ENCODE measurements at regions not wholly inside any gene's neighbourhood (a gene's known extent, or its start where the extent isn't known, plus 50 kb on each side); places are given as distances from the start of the nearest gene placed in this dataset.
"Not testable (repeated sequence)": the region's sequence is repeated elsewhere in the genome, so short reads cannot be mapped to it uniquely, and the experiment has no call there.

DNA sequence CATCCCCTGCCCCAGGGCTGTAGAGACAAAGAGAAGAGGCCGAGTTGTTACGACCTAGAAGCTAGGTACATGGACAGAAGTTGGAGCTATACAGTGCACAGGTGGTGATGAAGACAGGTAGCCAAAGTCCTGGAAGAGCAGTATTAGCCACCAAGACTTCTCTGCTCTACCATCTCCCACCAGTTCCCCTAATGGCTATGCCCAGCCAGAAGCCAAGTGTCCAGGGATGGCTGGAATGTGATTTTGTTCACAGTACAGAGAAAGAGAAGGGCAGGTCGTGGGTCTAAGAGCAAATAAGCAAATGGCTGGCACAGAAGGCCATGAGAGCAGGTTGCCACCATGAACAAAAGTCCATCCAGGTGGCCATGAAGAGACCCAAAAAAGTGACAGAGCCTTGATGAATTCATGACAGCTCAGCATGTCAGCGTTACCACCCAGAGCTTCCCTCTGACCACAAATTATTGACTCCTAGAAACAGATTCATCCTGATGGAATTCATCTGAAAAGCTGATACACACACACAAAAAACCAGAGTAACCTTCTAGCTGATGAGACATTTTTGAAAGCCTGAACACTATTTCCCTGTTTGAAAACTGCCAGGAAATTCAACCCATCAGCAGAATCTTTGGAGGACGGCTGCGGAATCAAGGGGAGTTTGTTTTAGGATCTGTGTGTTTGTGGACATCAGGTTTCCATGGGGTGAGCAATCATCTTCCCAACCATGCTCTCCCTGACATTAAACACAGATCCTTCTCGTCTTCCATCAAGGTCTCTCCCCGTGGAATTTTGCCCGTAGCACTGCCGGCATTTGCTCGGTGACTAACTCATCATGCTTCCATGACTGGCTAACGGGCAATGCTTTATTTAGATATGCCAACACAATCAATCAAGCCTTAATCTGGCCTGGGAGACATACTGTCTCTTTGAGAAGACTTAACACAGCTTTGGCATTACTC is 906.7 kb upstream of the AUTS2 start:
- no peak for DNase-seq

DNA sequence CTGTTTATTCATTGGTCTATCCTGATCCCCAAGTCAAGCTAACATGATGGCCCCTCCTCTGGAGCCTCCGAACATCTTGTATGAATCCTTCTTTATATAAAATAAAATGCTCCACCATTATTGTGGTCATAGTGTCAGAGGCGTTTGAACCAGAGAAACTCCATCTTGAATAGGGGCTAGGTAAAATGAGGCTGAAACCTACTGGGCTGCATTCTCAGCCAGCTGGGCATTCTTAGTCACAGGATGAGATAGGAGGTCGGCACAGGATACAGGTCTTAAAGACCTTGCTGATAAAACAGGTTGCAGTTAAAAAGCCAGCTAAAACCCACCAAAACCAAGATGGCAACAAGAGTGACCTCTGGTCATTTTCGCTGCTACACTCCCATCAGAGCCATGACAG is 905.8 kb upstream of the AUTS2 start:
- no peak for DNase-seq

DNA sequence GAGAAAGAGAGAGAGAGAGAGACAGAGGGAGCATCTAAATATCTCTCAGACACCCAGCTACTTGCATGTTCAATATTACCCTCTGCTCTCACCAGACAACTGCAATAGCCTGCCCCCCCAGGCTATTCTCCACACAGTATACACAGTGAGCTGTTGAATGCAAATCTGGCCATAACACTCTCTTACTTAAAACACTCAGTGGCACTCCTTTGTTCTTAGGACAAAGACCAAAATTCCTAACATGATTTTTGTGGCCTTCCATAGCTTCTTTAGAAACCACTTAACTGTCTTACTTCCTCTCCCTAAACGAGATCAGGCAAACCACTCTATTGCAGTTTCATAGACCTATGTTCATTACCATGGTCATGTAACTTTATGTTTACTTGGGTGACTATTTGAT is 903.6 kb upstream of the AUTS2 start:
- DNase-seq, result no peak

DNA sequence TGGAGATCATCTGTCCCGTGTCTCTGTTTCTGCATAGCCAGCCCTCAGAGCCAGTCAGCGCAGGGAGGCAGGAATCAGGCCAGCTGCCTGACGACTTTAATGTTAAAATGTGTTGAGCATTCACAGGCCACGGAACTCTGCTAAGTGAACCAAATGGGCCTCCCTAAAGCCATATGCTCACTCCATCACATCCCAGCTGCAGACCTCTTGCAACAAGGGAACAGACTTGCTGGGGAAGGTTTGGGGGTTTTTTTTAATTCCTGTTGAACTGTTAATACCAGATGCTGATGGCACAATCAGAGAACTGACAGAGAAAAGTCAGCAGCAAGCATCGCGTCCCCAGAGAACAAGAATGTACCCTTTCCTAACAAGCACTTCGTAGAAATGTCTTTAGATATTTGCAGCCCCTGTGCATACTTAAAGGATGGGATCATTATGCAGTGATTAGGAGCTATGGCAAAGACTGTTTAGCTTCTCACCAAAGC is 900.4 kb upstream of the AUTS2 start:
- DNase-seq, result no peak

DNA sequence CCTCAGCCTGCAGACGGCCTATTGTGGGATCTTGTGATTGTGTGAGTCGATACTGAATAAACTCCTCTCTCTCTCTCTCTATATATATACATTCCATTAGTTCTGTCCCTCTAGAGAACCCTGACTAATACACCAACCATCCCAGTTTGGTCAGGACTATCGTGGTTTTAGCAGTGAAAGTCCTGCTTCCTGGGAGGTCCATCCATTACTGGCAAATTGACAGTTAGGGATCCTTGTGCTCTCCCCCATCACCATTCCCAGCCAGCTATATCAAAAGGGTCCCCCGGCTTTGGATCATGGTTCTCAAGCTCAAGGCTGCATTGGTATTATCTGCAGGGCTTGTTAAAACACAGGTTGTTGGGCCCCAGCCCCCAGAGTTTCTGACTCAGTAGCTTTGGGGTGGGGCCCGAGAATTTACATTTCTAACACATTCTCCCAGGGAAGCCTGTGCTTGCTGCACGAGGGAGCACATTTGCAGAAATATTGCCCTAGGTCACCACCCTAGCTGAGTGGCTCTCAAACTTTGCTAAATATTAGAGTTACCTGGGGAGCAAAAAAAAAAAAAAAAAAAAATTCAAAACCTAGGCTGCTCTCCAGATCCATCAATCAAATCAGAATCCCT is 899.1 kb upstream of the AUTS2 start:
- DNase-seq, result no peak

DNA sequence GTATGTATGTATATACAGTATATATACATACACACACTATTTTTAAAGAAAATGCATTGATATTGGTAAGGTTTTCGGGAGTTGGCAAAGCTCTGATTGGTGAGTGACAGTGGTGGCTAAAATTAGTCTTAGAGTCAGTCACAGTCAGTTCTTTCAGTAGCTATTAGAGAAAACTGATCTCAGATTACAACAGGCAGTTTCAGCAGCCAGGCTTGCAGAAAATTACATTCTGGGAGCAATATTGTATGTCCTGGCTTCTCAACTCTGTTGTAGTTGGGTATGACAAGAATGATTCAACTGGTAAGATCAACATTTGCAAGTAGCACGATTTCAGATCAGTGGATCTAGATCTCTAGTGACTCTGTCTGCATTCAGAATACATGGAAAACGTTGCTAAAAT is 897.9 kb upstream of the AUTS2 start:
- DNase-seq, result no peak

DNA sequence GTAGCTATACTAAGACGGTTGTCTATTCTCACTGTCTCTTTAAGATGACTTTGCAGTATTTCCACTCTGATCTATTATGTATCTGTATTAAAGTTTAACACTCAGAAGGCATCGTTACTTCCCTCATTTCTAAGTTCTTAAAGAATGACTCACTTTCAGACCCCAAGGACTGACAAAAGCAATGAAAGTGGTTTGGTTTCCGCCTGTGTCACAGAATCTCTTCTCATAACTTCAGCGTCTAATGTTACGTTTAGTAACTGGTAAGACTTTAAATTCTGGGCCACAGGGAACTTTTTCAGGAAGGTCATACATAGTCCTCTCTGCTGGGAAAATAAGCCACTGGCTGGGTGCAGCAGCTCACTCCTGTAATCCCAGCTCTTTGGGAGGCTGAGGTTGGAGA is 892.0 kb upstream of the AUTS2 start:
- no peak for DNase-seq

DNA sequence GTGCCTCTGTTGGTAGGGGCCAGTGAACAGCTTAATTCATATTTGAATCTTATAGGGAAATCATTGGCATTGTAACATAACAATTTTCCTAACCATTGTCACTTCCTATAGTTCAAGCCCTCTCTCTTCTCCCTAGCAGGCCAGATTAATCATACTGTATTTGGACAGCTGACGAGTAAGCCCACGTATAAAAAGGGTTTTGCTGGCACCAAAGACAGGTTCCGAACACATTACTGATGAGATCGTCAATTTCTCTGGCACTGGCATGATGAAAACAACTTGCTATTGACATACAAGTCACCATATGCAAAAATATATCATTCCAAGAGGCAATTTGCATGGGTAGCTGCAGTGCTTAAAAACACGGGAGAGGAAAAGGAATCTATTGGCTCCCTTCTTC is 891.1 kb upstream of the AUTS2 start:
- DNase-seq, result no peak

DNA sequence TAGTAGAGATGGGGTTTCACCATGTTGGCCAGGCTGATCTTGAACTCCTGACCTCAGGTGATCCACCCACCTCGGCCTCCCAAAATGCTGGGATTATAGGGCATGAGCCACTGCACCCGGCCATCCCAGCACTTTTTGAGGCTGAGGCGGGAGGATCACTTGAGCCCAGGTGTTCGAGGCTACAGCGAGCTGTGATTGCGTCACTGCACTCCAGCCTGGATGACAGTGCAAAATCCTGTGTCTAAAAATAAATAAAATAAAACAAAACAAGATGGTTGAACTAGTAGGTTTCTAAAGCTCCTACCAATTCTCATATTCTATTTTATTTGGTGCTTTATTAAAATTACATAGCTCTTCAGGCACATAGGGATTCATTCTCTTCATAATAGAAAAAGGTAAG is 890.3 kb upstream of the AUTS2 start:
- no peak for DNase-seq

DNA sequence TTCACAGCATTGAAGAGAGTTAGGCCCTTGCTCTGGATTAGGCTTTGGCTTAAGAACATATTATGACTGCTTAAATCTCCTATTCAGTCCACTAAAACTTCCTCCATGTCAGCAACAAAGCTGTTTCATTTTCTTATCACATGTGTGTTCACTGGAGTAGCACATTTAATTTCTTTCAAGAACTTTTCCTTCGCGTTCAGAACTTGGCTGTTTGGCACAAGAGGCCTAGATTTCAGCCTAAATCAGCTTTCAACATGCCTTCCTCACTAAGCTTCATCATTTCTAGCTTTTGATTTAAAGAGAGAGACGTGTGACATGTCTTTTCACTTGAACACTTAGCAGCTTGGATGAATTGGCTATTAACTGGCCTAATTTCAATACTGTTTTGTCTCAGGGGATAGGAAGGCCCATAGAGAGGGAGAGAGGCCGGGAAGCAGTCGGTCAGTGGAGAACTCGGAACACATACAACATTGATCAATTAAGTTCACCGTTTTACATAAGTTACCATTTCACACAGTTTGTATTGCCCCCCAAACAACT is 885.2 kb upstream of the AUTS2 start:
- DNase-seq, result no peak

DNA sequence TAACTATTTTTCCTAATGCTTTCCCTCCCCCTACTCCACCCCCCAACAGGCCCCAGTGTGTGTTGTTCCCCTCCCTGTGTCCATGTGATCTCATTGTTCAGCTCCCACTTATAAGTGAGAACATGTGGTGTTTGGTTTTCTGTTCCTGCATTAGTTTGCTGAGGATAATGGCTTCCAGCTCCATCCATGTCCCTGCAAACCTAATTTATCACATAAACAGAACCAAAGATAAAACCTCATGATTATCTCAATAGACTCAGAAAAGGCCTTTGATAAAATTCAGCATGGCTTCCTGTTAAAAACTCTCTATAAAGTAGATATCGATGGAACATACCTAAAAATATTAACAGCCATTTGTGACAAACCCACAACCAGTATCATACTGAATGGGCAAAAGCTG is 884.1 kb upstream of the AUTS2 start:
- not testable (repeated sequence) for DNase-seq

DNA sequence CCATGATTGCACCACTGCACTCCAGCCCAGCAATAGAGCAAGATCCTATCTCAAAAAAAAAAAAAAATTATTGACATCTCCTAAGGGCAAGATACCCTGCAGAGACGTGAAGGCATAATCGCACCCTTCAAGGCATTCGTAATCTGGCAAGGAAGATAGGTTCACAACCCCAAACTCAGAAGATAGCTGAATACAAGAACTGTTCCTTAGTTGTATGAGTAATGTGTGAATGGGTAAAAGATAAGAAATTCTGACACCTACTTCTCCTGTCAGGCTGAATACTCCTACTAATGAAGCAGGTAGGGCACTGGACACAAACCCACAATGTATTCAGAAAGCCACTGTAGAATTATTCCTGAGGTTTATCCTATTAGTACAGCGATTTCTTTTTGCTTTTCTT is 882.4 kb upstream of the AUTS2 start:
- DNase-seq, result no peak

DNA sequence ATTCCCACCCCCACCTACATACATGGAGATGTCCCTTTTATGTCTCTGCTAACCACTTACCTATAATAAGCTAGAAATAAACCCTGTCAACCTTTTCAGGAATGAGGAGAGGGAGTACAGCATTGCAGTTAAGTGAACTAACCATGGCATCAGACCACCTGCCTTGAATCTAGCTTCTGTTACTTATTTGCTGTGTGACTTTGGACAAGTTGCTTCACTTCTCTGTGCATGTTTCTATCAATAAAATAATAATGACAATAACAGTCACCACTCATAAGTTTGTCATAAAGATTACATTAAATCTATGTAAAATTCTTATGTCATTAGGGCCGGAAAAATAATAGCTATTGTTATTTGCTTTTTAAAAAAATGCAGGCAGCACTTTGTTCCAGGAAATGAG is 881.1 kb upstream of the AUTS2 start:
- DNase-seq, result no peak

DNA sequence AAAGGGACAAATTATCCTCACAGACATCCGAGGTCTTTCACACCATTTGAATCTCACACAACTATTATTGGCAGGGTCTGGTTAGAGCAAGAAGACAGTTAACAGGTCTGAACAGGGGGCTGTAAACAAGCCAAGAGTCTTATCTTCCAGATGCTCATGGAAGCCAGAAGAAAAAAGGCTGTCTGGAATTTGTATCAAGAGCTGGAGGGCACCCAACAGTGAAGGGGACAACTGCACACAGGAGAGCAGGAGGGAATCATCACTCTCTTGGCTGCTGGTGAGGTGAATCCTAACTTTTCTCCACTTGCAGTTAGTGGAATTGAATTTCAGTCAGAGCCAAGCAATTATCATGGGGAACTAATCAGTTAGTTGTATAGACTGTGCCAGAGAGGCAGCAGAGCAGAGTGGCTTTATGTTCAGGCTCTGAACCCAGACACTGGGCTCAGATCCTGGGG is 880.2 kb upstream of the AUTS2 start:
- no peak for DNase-seq

DNA sequence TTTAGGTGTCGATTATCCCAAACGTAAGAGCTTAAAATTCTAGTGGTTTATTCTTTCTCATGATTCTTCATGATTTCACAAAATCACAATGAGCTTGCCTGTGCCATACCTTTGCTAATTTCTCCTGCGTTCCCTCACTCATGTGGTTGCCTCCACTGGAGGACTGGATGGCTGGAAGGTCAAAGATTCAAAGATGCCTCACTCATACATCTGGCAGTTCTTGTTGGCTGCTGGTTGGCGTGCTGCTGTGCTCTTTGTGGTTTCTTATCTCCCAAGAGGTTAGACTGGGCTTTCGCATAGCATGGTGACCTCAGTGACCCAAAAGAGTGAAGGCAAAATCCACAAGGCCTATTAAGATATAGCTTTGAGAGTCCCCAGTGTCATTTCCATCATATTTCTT is 877.6 kb upstream of the AUTS2 start:
- DNase-seq, result no peak

DNA sequence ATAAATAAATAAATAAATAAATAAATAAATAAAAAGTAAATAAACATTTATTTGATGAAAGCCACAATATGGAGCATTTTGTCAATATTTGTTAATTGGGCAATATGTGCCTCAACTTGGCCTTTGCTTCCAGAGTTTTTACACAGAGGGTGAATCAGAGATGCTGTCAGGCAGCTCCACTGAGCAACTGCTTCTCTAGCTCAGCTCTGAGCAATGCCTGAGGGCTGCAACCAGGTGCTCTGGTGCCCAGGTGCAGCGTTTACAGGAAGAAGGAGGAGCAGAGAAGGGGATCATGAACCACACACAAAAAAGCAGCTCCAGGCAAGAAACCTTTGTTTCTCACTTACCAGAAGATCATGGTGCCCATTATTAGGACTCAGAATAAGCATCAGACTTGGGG is 876.2 kb upstream of the AUTS2 start:
- DNase-seq, result no peak

DNA sequence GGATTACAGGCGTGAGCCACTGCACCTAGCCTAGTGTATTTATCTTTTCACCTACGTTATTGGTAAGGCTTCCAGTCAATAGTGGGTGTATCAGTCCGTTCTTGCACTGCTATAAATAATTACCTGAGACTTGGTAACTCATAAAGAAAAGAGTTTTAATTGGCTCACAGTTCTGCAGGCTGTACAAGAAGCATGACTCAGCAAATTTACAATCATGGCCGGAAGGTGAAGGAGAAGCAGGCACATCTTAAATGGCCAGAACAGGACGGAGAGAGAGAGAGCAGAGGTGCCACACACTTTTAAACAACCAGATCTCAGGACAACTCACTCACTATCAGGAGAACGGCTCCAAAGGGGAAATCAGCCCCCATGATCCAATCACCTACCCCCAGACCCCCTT is 873.3 kb upstream of the AUTS2 start:
- DNase-seq, result no peak

DNA sequence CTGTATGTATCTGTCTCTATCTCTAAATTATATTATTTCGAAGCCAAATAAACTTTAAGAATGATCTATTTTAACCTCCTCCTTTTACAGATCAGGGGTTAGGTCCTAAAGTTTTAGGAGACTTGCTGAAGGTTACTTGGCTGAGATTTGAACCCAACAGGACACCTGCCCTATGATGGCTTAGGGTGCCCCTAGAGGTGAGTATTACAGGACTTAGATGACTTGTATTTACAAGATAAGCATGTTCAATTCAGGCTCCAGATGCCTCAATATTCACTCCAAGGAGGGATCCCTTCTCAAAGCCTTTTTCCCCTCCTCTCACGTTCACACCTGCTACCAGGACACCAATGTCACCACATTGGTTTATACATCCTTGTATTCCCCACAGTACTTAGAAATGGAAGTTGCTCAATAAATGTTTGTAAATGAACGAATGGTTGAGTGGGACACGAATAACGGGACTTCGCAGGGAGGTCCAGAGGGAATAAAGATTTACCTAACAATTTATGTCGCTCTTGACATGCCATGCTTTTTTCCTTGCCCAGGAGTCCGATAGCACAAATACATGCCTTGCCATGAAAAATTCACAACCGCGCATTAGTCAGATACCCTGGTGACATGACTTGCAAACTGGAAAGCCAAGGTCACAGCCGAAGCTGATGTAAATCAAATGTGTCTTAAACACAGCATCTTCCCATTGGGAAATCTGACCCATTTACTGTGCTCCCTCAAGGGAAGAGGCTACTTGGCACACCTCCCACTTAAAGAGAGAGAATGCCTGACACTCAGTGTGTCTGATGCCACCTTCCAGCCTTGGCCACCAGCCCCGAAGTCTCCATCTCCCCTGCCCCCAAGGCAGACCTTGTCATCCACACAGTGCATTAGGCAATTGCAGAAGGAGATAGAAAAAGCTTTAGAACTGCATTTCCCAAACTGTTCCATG is 872.2 kb upstream of the AUTS2 start:
- no peak for DNase-seq

DNA sequence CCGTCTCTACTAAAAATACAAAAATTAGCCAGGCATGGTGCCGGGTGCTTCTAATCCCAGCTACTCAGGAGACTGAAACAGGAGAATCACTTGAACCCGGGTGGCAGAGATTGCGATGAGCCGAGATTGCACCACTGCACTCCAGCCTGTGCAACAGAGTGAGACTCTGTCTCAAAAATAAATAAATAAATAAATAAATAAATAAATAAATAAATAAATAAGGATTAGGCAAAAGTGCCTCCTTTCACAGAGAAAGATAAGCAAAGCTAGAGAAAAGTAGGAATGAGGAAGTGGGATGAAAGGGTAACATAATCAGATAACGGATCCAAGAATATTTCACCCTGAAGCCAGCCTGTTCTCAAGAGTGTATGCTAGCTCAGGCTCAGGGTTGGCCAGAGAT is 869.6 kb upstream of the AUTS2 start:
- DNase-seq, result not testable (repeated sequence)

DNA sequence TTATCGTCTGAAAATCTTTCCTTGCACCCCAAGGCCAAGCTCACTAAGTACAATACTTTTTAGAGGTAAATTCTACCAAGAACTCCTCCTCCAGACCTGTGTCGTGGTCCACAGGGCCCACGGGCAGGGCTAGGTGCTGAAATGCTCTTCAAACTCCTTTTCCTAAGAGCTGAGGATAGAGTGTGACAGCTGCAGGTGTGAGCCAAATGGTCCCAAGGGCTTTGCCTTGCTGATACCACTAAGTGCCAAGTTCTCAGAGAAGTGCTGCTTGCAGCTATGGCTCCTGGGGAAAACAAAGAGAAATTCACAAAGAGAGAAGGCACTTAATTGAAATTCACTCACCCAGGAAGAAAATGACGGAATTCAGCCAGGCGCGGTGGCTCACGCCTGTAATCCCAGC is 868.9 kb upstream of the AUTS2 start:
- no peak for DNase-seq

DNA sequence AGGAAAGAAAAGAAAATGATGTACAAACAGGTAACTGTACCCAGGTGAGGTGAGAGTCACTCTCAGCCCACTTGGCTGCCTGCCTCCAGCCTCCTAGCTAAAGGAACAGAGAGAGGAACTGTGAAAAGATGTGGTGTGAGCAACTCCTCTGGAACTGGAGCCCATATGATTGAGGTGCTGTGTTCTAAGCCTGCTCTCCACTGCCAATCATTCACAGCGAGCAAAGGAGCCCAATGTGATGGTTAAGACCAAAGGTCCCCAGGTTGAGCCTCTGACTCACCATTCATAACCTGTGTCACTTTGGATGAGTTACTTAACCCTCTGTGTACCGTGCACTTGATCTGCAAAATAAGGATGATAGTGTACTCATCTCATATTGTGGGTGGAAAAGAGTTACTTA is 868.1 kb upstream of the AUTS2 start:
- no peak for DNase-seq

DNA sequence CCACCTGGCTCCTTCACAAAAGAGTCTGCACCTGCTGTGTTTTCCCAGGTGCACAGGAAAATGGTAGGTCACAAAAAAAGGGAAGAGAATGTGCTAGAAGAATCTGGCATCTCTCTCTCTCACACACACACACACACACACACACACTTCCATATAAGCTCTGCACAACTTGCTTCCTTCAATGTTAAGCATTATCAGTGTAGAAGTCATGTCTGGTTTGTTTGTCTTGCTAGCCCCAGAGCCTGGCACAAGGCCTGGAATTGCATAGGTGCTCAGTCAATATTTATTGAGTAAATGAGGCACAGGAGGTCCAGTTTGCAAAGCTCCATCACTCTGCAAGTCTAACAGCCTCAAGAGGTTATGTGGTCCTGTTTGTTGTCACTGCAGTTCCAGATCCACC is 867.3 kb upstream of the AUTS2 start:
- DNase-seq, result no peak

Data from activated T-cell treated with anti-CD3 and anti-CD28 coated beads for 4 hours (primary cell).